DOHH2 (cell line): ENCODE measurements at regions not wholly inside any gene's neighbourhood (a gene's known extent, or its start where the extent isn't known, plus 50 kb on each side); places are given as distances from the start of the nearest gene placed in this dataset.

Experiments
- CTCF ChIP-seq: fragments of 200-600 bp; sonication (generic); IDR thresholded peaks from one replicate; pipeline ENCODE4 v1.5.1; 2014; ENCODE audit warnings: antibody characterized with exemption, mild to moderate bottlenecking, low read depth, low read length; ENCODE audit not compliant: poor library complexity, severe bottlenecking
- EZH2phosphoT487 ChIP-seq: fragments of 200-600 bp; sonication (generic); IDR thresholded peaks from 2 replicates; pipeline ENCODE4 v1.6.1; 2017; ENCODE audit warnings: borderline replicate concordance, mild to moderate bottlenecking, antibody characterized with exemption, low read length, moderate library complexity, mixed read lengths

DNA sequence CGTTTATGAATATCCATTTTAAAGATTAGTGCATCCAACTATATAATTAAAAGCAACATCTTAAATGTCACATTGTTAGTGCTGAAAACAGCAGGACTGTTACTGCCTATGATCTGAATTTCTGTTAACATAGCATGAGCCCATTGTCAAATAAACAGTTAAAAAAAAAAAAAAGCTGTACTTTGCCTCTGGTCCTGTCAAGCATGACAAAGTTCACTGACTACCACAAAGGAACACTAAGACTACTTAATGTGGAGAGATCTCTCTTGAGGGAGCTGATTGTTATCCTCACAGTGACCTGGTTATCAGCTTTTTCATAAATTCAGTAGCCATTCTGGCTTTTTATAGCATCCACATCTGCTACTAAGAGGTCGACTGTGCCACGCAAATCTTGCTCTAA is 228.1 kb downstream of the TMEM200A start:
- TF ChIP-seq CTCF (no peak), EZH2phosphoT487 (no peak)
